Trophoblast cell (in vitro differentiated cells and primary cell): ENCODE measurements at regions not wholly inside any gene's neighbourhood (a gene's known extent, or its start where the extent isn't known, plus 50 kb on each side); places are given as distances from the start of the nearest gene placed in this dataset.

Experiments
- DNase-seq, 2 donors: peaks; one replicate each; pipeline ENCODE4 v3.0.0-alpha.2; 2016
- H2AFZ ChIP-seq: 2 replicates; pipeline ENCODE4 v1.6.1; 2013; ENCODE audit warnings: low read length, moderate library complexity, mild to moderate bottlenecking; ENCODE audit not compliant: insufficient read depth, poor library complexity
- H2AK5ac ChIP-seq: 2 replicates; pipeline ENCODE4 v1.6.1; 2013; ENCODE audit warnings: mild to moderate bottlenecking, low read length
- H2BK120ac ChIP-seq: 2 replicates; pipeline ENCODE4 v1.6.1; 2013; ENCODE audit warnings: low read length, mild to moderate bottlenecking, moderate library complexity; ENCODE audit not compliant: insufficient read depth, poor library complexity
- H2BK12ac ChIP-seq: 2 replicates; pipeline ENCODE4 v1.6.1; 2013; ENCODE audit warnings: mild to moderate bottlenecking, low read length, moderate library complexity
- H2BK5ac ChIP-seq: 2 replicates; pipeline ENCODE4 v1.6.1; 2013; ENCODE audit warnings: low read length, low read depth, moderate library complexity, mild to moderate bottlenecking; ENCODE audit not compliant: poor library complexity
- H3K14ac ChIP-seq: 2 replicates; pipeline ENCODE4 v1.6.1; 2013; ENCODE audit warnings: mild to moderate bottlenecking, low read length
- H3K18ac ChIP-seq: 2 replicates; pipeline ENCODE4 v1.6.1; 2013; ENCODE audit warnings: mild to moderate bottlenecking, low read length
- H3K23ac ChIP-seq: 2 replicates; pipeline ENCODE4 v1.6.1; 2013; ENCODE audit warnings: low read length
- H3K27ac ChIP-seq: 2 replicates; pipeline ENCODE4 v1.5.1; 2013; ENCODE audit warnings: low read depth, mild to moderate bottlenecking, inconsistent platforms, low read length, moderate library complexity
- H3K27me3 ChIP-seq: 2 replicates; pipeline ENCODE4 v1.6.1; 2013; ENCODE audit warnings: inconsistent platforms, mild to moderate bottlenecking, low read length, moderate library complexity; ENCODE audit not compliant: insufficient read depth
- H3K36me3 ChIP-seq, 2 experiments: 1 replicate in 1 of 2; 2 replicates in 1 of 2; pipeline ENCODE4 v1.6.1; 2013; ENCODE audit warnings: low read length in 2 of 2, mild to moderate bottlenecking in 2 of 2, moderate library complexity in 1 of 2; ENCODE audit not compliant: insufficient read depth in 2 of 2, control insufficient read depth in 1 of 2
- H3K4ac ChIP-seq: 2 replicates; pipeline ENCODE4 v1.6.1; 2013; ENCODE audit warnings: low read depth, mild to moderate bottlenecking, low read length, moderate library complexity
- H3K4me1 ChIP-seq, 2 experiments: 1 replicate in 1 of 2; 2 replicates in 1 of 2; pipeline ENCODE4 v1.6.1; 2013; ENCODE audit warnings: low read length in 2 of 2, mild to moderate bottlenecking in 2 of 2, moderate library complexity in 1 of 2; ENCODE audit not compliant: insufficient read depth in 2 of 2, control insufficient read depth in 1 of 2
- H3K4me2 ChIP-seq: 2 replicates; pipeline ENCODE4 v1.6.1; 2013; ENCODE audit warnings: inconsistent platforms, mild to moderate bottlenecking, low read length, moderate library complexity
- H3K4me3 ChIP-seq: 2 replicates; pipeline ENCODE4 v1.5.1; 2013; ENCODE audit warnings: mild to moderate bottlenecking, low read depth, low read length, inconsistent platforms
- H3K79me1 ChIP-seq: one replicate; pipeline ENCODE4 v1.6.1; 2013; ENCODE audit warnings: low read length
- H3K79me2 ChIP-seq: 2 replicates; pipeline ENCODE4 v1.6.1; 2013; ENCODE audit warnings: low read length, mild to moderate bottlenecking; ENCODE audit not compliant: control insufficient read depth, insufficient read depth, poor library complexity
- H3K9ac ChIP-seq: 2 replicates; pipeline ENCODE4 v1.6.1; 2013; ENCODE audit warnings: mild to moderate bottlenecking, low read length
- H3K9me3 ChIP-seq: 2 replicates; pipeline ENCODE4 v1.6.1; 2013; ENCODE audit warnings: low read depth, mild to moderate bottlenecking, control low read depth, inconsistent platforms, low read length; ENCODE audit not compliant: insufficient read depth
- H4K12ac ChIP-seq: 2 replicates; pipeline ENCODE4 v1.6.1; 2013; ENCODE audit warnings: low read depth, mild to moderate bottlenecking, low read length, moderate library complexity
- H4K8ac ChIP-seq: 2 replicates; pipeline ENCODE4 v1.6.1; 2013; ENCODE audit warnings: low read depth, mild to moderate bottlenecking, low read length, moderate library complexity
- H4K91ac ChIP-seq: one replicate; pipeline ENCODE4 v1.6.1; 2013; ENCODE audit warnings: low read depth, mild to moderate bottlenecking, low read length, moderate library complexity
- WGBS: extraction: QIAGEN DNeasy Blood & Tissue Kit; methylation state at CpG from one replicate; pipeline ENCODE4 v1.1.7; 2013; ENCODE audit warnings: missing lambda C conversion rate; ENCODE audit not compliant: insufficient read length, insufficient coverage; ENCODE audit errors: extremely low coverage; 5-methylcytosine and 5-hydroxymethylcytosine counted together

GRCh38 chr3:109392293-109392692, 54.9 kb upstream of the DPPA4 start:
- H3K9me3 ChIP-seq, result no peaks in the 10 kb centered on the region
- H3K36me3 ChIP-seq, result no peaks in the 10 kb centered on the region
- H3K79me2 ChIP-seq, result no peaks in the 10 kb centered on the region
- no peak overlapping the region for H4K8ac ChIP-seq
- no peak overlapping the region for H3K4me2 ChIP-seq
- H3K4ac ChIP-seq, result no peak overlapping the region
- H3K9ac ChIP-seq, result no peak overlapping the region
- H2BK5ac ChIP-seq, result no peak overlapping the region
- H2AFZ ChIP-seq, result no peak overlapping the region
- no peak overlapping the region for H4K12ac ChIP-seq
- H2BK12ac ChIP-seq, result no peak overlapping the region
- no peak overlapping the region for H2AK5ac ChIP-seq
- H3K18ac ChIP-seq, result no peak overlapping the region
- H3K23ac ChIP-seq, result no peak overlapping the region
- H3K14ac ChIP-seq, result no peak overlapping the region
- peaks cover 3% of the 10 kb centered on the region for H3K79me1 ChIP-seq
- no peak for DNase-seq
- no peak overlapping the region for H3K27ac ChIP-seq
- H3K4me1 ChIP-seq, result peaks cover 0 to 2% of the 10 kb centered on the region in 2 experiments
- no peaks in the 10 kb centered on the region for H3K27me3 ChIP-seq
- no peak overlapping the region for H3K4me3 ChIP-seq
- H2BK120ac ChIP-seq, result no peak overlapping the region
- H4K91ac ChIP-seq, result no peak overlapping the region
- WGBS, result no CpG with 5 or more reads among the region's 3 CpGs

GRCh38 chr3:109387621-109388020, 50.3 kb upstream of the DPPA4 start:
- no peak overlapping the region for H2BK120ac ChIP-seq
- no peaks in the 10 kb centered on the region for H3K27me3 ChIP-seq
- no CpG with 5 or more reads among the region's 1 CpG for WGBS

GRCh38 chr3:109387201-109387600, 49.9 kb upstream of the DPPA4 start:
- WGBS, result no CpG with 5 or more reads among the region's 1 CpG
- Histone ChIP-seq H3K27ac (no peak overlapping the region), H3K4me2 (no peak overlapping the region), H3K4ac (no peak overlapping the region), H4K12ac (no peak overlapping the region), H4K8ac (no peak overlapping the region), H3K4me3 (no peak overlapping the region), H2BK5ac (no peak overlapping the region), H3K27me3 (no peaks in the 10 kb centered on the region), H3K18ac (no peak overlapping the region), H3K79me1 (no peaks in the 10 kb centered on the region), H2AK5ac (no peak overlapping the region), H3K36me3 (no peaks in the 10 kb centered on the region), H2BK120ac (no peak overlapping the region), H3K4me1 (no peaks in the 10 kb centered on the region), H3K9ac (no peak overlapping the region), H2AFZ (no peak overlapping the region), H3K14ac (no peak overlapping the region), H4K91ac (no peak overlapping the region), H3K79me2 (no peaks in the 10 kb centered on the region), H2BK12ac (no peak overlapping the region), H3K23ac (no peak overlapping the region), H3K9me3 (no peaks in the 10 kb centered on the region)
- DNase-seq, result no peak

More at GRCh38 chr3:109387621-109388020, 50.3 kb upstream of the DPPA4 start:
- H3K4me1 ChIP-seq, result no peaks in the 10 kb centered on the region
- H3K9ac ChIP-seq, result no peak overlapping the region
- no peaks in the 10 kb centered on the region for H3K79me1 ChIP-seq
- no peak overlapping the region for H4K12ac ChIP-seq
- no peaks in the 10 kb centered on the region for H3K79me2 ChIP-seq
- no peak overlapping the region for H4K8ac ChIP-seq
- DNase-seq, result no peak
- no peak overlapping the region for H3K4ac ChIP-seq
- H3K23ac ChIP-seq, result no peak overlapping the region
- H2AK5ac ChIP-seq, result no peak overlapping the region
- no peak overlapping the region for H2AFZ ChIP-seq
- H3K4me2 ChIP-seq, result no peak overlapping the region
- no peak overlapping the region for H3K27ac ChIP-seq
- H3K9me3 ChIP-seq, result no peaks in the 10 kb centered on the region
- no peak overlapping the region for H3K18ac ChIP-seq
- H3K4me3 ChIP-seq, result no peak overlapping the region
- no peak overlapping the region for H2BK5ac ChIP-seq
- no peaks in the 10 kb centered on the region for H3K36me3 ChIP-seq
- no peak overlapping the region for H3K14ac ChIP-seq
- no peak overlapping the region for H2BK12ac ChIP-seq
- no peak overlapping the region for H4K91ac ChIP-seq
